GM19468 (cell line): ENCODE measurements at regions not wholly inside any gene's neighbourhood (a gene's known extent, or its start where the extent isn't known, plus 50 kb on each side); places are given as distances from the start of the nearest gene placed in this dataset.

Experiments
- ATAC-seq: cut with Tn5 transposase; IDR thresholded peaks from one replicate; pipeline ENCODE4 v1.9.1; 2021; ENCODE audit warnings: mild to moderate bottlenecking, moderate library complexity, moderate number of reproducible peaks; ENCODE audit not compliant: unreplicated experiment; ENCODE audit errors: extremely low read depth

- no peak for ATAC-seq
Observed at GRCh38 chr2:204441316-204441715, 104.0 kb upstream of the PARD3B start.

GRCh38 chr2:204445149-204445548 is 100.1 kb upstream of the PARD3B start:
- ATAC-seq: no peak

GRCh38 chr2:204447722-204448121 is 97.6 kb upstream of the PARD3B start:
- no peak for ATAC-seq

- no peak for ATAC-seq
Observed at GRCh38 chr2:204449977-204450376, 95.3 kb upstream of the PARD3B start.

- ATAC-seq: no peak
Observed at GRCh38 chr2:204451766-204452165, 93.5 kb upstream of the PARD3B start.

- ATAC-seq: no peak
Observed at GRCh38 chr2:204452464-204453023, 92.7 kb upstream of the PARD3B start.

GRCh38 chr2:204453730-204454167 is 91.5 kb upstream of the PARD3B start:
- ATAC-seq: no peak

GRCh38 chr2:204454672-204455380 is 90.4 kb upstream of the PARD3B start:
- ATAC-seq: no peak

GRCh38 chr2:204468746-204469429 is 76.4 kb upstream of the PARD3B start:
- no peak for ATAC-seq

- no peak for ATAC-seq
Observed at GRCh38 chr2:204470178-204470620, 75.1 kb upstream of the PARD3B start.

- no peak for ATAC-seq
Observed at GRCh38 chr2:204470621-204471196, 74.6 kb upstream of the PARD3B start.

GRCh38 chr2:204472375-204472774 is 72.9 kb upstream of the PARD3B start:
- ATAC-seq: no peak

- no peak for ATAC-seq
Observed at GRCh38 chr2:204473224-204473623, 72.1 kb upstream of the PARD3B start.

GRCh38 chr2:204475399-204475798 is 69.9 kb upstream of the PARD3B start:
- ATAC-seq: no peak

- ATAC-seq: no peak
Observed at GRCh38 chr2:204477358-204477950, 67.8 kb upstream of the PARD3B start.

GRCh38 chr2:204479557-204479956 is 65.7 kb upstream of the PARD3B start:
- no peak for ATAC-seq

GRCh38 chr2:204480676-204481075 is 64.6 kb upstream of the PARD3B start:
- ATAC-seq: no peak

GRCh38 chr2:204483608-204484081 is 61.6 kb upstream of the PARD3B start:
- no peak for ATAC-seq

- ATAC-seq: no peak
Observed at GRCh38 chr2:204486321-204486720, 59.0 kb upstream of the PARD3B start.

- ATAC-seq: no peak
Observed at GRCh38 chr2:204486805-204487204, 58.5 kb upstream of the PARD3B start.
